ENCODE measurements at regions not wholly inside any gene's neighbourhood (a gene's known extent, or its start where the extent isn't known, plus 50 kb on each side); places are given as distances from the start of the nearest gene placed in this dataset.

GRCh38 chr2:204454672-204455380 is 90.4 kb upstream of the PARD3B start:
- H3K4me1 ChIP-seq (ENCODE audit: control insufficient read depth in 1 of 2, extremely low read depth in 1 of 2, insufficient read depth in 2 of 2, low read length in 2 of 2): no peaks in the 10 kb centered on the region
- no peaks in the 10 kb centered on the region for H3K9me3 ChIP-seq
- no peak overlapping the region for H3K4me3 Mint-ChIP-seq
- no peaks in the 10 kb centered on the region for H3K36me3 Mint-ChIP-seq
- no peaks in the 10 kb centered on the region for H3K36me3 ChIP-seq (ENCODE audit: control insufficient read depth in 2 of 2, extremely low read depth in 1 of 2, insufficient read depth in 1 of 2, low read length in 1 of 2)
- CTCF ChIA-PET: no interaction called here
- peaks cover 0 to 7% of the 10 kb centered on the region in 2 donors for H3K27me3 Mint-ChIP-seq
- H3K27ac Mint-ChIP-seq: no peak overlapping the region
- no peak overlapping the region for H3K27ac ChIP-seq (ENCODE audit: low read length)
- WGBS (ENCODE audit: insufficient coverage): 76% methylated on average over 4 of the region's 6 CpGs
- ATAC-seq (replicated peaks in 1 of 4) (no peak), DNase-seq (no peak)
- H3K4me1 Mint-ChIP-seq: no peaks in the 10 kb centered on the region
- POLR2A ChIA-PET: no interaction called here
- no peaks in the 10 kb centered on the region for H3K9me3 Mint-ChIP-seq
- H3K4me3 ChIP-seq (ENCODE audit: control insufficient read depth in 1 of 2, extremely low read depth in 1 of 2, low read length in 1 of 2): no peak overlapping the region
- H3K27me3 ChIP-seq (replicated peaks in 1 of 2; ENCODE audit: control insufficient read depth in 2 of 2, extremely low read depth in 1 of 2, insufficient read depth in 2 of 2, low read length in 1 of 2): peaks cover 0 to 2% of the 10 kb centered on the region in 2 experiments

GRCh38 chr2:204468746-204469429 is 76.4 kb upstream of the PARD3B start:
- H3K36me3 Mint-ChIP-seq: no peaks in the 10 kb centered on the region
- no peaks in the 10 kb centered on the region for H3K4me1 Mint-ChIP-seq
- no peaks in the 10 kb centered on the region for H3K36me3 ChIP-seq (ENCODE audit: control insufficient read depth in 2 of 2, extremely low read depth in 1 of 2, insufficient read depth in 1 of 2, low read length in 1 of 2)
- no peaks in the 10 kb centered on the region for H3K4me1 ChIP-seq (ENCODE audit: control insufficient read depth in 1 of 2, extremely low read depth in 1 of 2, insufficient read depth in 2 of 2, low read length in 2 of 2)
- ChIA-PET CTCF (no interaction called here), POLR2A (interaction anchor here in 1 of 2 donors (0.6 kb wide), 1 partner anchor 10 kb away, joined by 4 read pairs; no protein-coding TSS in a partner anchor)
- no peak overlapping the region for H3K4me3 Mint-ChIP-seq
- H3K9me3 Mint-ChIP-seq: no peaks in the 10 kb centered on the region
- DNase-seq: no peak
- no peak overlapping the region for H3K27ac ChIP-seq (ENCODE audit: low read length)
- no peak overlapping the region for H3K4me3 ChIP-seq (ENCODE audit: control insufficient read depth in 1 of 2, extremely low read depth in 1 of 2, low read length in 1 of 2)
- H3K27ac Mint-ChIP-seq: no peak overlapping the region
- 61% methylated on average over 2 of the region's 4 CpGs for WGBS (ENCODE audit: insufficient coverage)
- H3K9me3 ChIP-seq: no peaks in the 10 kb centered on the region
- no peak for ATAC-seq (replicated peaks in 1 of 4)
- peaks cover 7 to 13% of the 10 kb centered on the region in 2 donors for H3K27me3 Mint-ChIP-seq
- H3K27me3 ChIP-seq (replicated peaks in 1 of 2; ENCODE audit: control insufficient read depth in 2 of 2, extremely low read depth in 1 of 2, insufficient read depth in 2 of 2, low read length in 1 of 2): no peaks in the 10 kb centered on the region

- no peak for ATAC-seq (replicated peaks in 1 of 4)
- Histone ChIP-seq H3K36me3 (ENCODE audit: control insufficient read depth in 2 of 2, extremely low read depth in 1 of 2, insufficient read depth in 1 of 2, low read length in 1 of 2) (no peaks in the 10 kb centered on the region), H3K27me3 (replicated peaks in 1 of 2; ENCODE audit: control insufficient read depth in 2 of 2, extremely low read depth in 1 of 2, insufficient read depth in 2 of 2, low read length in 1 of 2) (no peaks in the 10 kb centered on the region), H3K4me1 (ENCODE audit: control insufficient read depth in 1 of 2, extremely low read depth in 1 of 2, insufficient read depth in 2 of 2, low read length in 2 of 2) (no peaks in the 10 kb centered on the region), H3K27ac (ENCODE audit: low read length) (no peak overlapping the region), H3K9me3 (no peaks in the 10 kb centered on the region), H3K4me3 (ENCODE audit: control insufficient read depth in 1 of 2, extremely low read depth in 1 of 2, low read length in 1 of 2) (no peak overlapping the region)
- Mint-ChIP-seq H3K27me3 (peaks cover 5 to 12% of the 10 kb centered on the region in 2 donors), H3K36me3 (no peaks in the 10 kb centered on the region), H3K27ac (no peak overlapping the region), H3K4me1 (no peaks in the 10 kb centered on the region), H3K9me3 (no peaks in the 10 kb centered on the region), H3K4me3 (no peak overlapping the region)
- DNase-seq: no peak
- CTCF ChIA-PET: interaction anchor here in 1 of 2 donors (0.7 kb wide), 1 partner anchor 777 kb away, joined by 3 read pairs; no protein-coding TSS in a partner anchor
- WGBS (ENCODE audit: insufficient coverage): no CpG with 5 or more reads among the region's 4 CpGs
- POLR2A ChIA-PET: no interaction called here
These were observed 75.1 kb upstream of the PARD3B start for GRCh38 chr2:204470178-204470620.

GRCh38 chr2:204470621-204471196 is 74.6 kb upstream of the PARD3B start:
- H3K4me1 ChIP-seq (ENCODE audit: control insufficient read depth in 1 of 2, extremely low read depth in 1 of 2, insufficient read depth in 2 of 2, low read length in 2 of 2): no peaks in the 10 kb centered on the region
- no peak overlapping the region for H3K27ac ChIP-seq (ENCODE audit: low read length)
- 82% methylated on average over 4 of the region's 5 CpGs for WGBS (ENCODE audit: insufficient coverage)
- ChIA-PET POLR2A (no interaction called here), CTCF (no interaction called here)
- H3K36me3 Mint-ChIP-seq: no peaks in the 10 kb centered on the region
- H3K27ac Mint-ChIP-seq: no peak overlapping the region
- peaks cover 5 to 12% of the 10 kb centered on the region in 2 donors for H3K27me3 Mint-ChIP-seq
- H3K4me3 Mint-ChIP-seq: no peak overlapping the region
- DNase-seq (no peak), ATAC-seq (replicated peaks in 1 of 4) (no peak)
- H3K4me1 Mint-ChIP-seq: no peaks in the 10 kb centered on the region
- no peaks in the 10 kb centered on the region for H3K9me3 ChIP-seq
- no peaks in the 10 kb centered on the region for H3K9me3 Mint-ChIP-seq
- H3K27me3 ChIP-seq (replicated peaks in 1 of 2; ENCODE audit: control insufficient read depth in 2 of 2, extremely low read depth in 1 of 2, insufficient read depth in 2 of 2, low read length in 1 of 2): no peaks in the 10 kb centered on the region
- no peak overlapping the region for H3K4me3 ChIP-seq (ENCODE audit: control insufficient read depth in 1 of 2, extremely low read depth in 1 of 2, low read length in 1 of 2)
- H3K36me3 ChIP-seq (ENCODE audit: control insufficient read depth in 2 of 2, extremely low read depth in 1 of 2, insufficient read depth in 1 of 2, low read length in 1 of 2): no peaks in the 10 kb centered on the region

- ChIA-PET CTCF (no interaction called here), POLR2A (no interaction called here)
- DNase-seq: no peak
- no peak overlapping the region for H3K4me3 Mint-ChIP-seq
- H3K4me1 Mint-ChIP-seq: no peaks in the 10 kb centered on the region
- no peaks in the 10 kb centered on the region for H3K36me3 ChIP-seq (ENCODE audit: control insufficient read depth in 2 of 2, extremely low read depth in 1 of 2, insufficient read depth in 1 of 2, low read length in 1 of 2)
- H3K9me3 Mint-ChIP-seq: no peaks in the 10 kb centered on the region
- no peaks in the 10 kb centered on the region for H3K36me3 Mint-ChIP-seq
- peaks cover 5 to 9% of the 10 kb centered on the region in 2 donors for H3K27me3 Mint-ChIP-seq
- no peaks in the 10 kb centered on the region for H3K9me3 ChIP-seq
- WGBS (ENCODE audit: insufficient coverage): no CpG with 5 or more reads among the region's 10 CpGs
- no peak overlapping the region for H3K4me3 ChIP-seq (ENCODE audit: control insufficient read depth in 1 of 2, extremely low read depth in 1 of 2, low read length in 1 of 2)
- no peak overlapping the region for H3K27ac Mint-ChIP-seq
- ATAC-seq (replicated peaks in 1 of 4): no peak
- H3K27ac ChIP-seq (ENCODE audit: low read length): no peak overlapping the region
- H3K27me3 ChIP-seq (replicated peaks in 1 of 2; ENCODE audit: control insufficient read depth in 2 of 2, extremely low read depth in 1 of 2, insufficient read depth in 2 of 2, low read length in 1 of 2): no peaks in the 10 kb centered on the region
- H3K4me1 ChIP-seq (ENCODE audit: control insufficient read depth in 1 of 2, extremely low read depth in 1 of 2, insufficient read depth in 2 of 2, low read length in 2 of 2): no peaks in the 10 kb centered on the region
These were observed 72.9 kb upstream of the PARD3B start for GRCh38 chr2:204472375-204472774.

GRCh38 chr2:204473224-204473623 is 72.1 kb upstream of the PARD3B start:
- ATAC-seq (replicated peaks in 1 of 4) (no peak), DNase-seq (no peak)
- Histone ChIP-seq H3K36me3 (ENCODE audit: control insufficient read depth in 2 of 2, extremely low read depth in 1 of 2, insufficient read depth in 1 of 2, low read length in 1 of 2) (no peaks in the 10 kb centered on the region), H3K27ac (ENCODE audit: low read length) (no peak overlapping the region), H3K27me3 (replicated peaks in 1 of 2; ENCODE audit: control insufficient read depth in 2 of 2, extremely low read depth in 1 of 2, insufficient read depth in 2 of 2, low read length in 1 of 2) (no peaks in the 10 kb centered on the region), H3K4me1 (ENCODE audit: control insufficient read depth in 1 of 2, extremely low read depth in 1 of 2, insufficient read depth in 2 of 2, low read length in 2 of 2) (no peaks in the 10 kb centered on the region), H3K9me3 (no peaks in the 10 kb centered on the region), H3K4me3 (ENCODE audit: control insufficient read depth in 1 of 2, extremely low read depth in 1 of 2, low read length in 1 of 2) (no peak overlapping the region)
- no peaks in the 10 kb centered on the region for H3K9me3 Mint-ChIP-seq
- POLR2A ChIA-PET: no interaction called here
- WGBS (ENCODE audit: insufficient coverage): no CpG with 5 or more reads among the region's 6 CpGs
- no peaks in the 10 kb centered on the region for H3K36me3 Mint-ChIP-seq
- CTCF ChIA-PET: no interaction called here
- H3K4me1 Mint-ChIP-seq: no peaks in the 10 kb centered on the region
- no peak overlapping the region for H3K4me3 Mint-ChIP-seq
- no peak overlapping the region for H3K27ac Mint-ChIP-seq
- H3K27me3 Mint-ChIP-seq: peaks cover 5 to 8% of the 10 kb centered on the region in 2 donors

Data from T-cell (primary cell).